GM23338 (cell line): ENCODE measurements at regions not wholly inside any gene's neighbourhood (a gene's known extent, or its start where the extent isn't known, plus 50 kb on each side); places are given as distances from the start of the nearest gene placed in this dataset.

Experiments
- ATAC-seq: fragments of 200-7000 bp; cut with Tn5 transposase; 3 replicates; pipeline ENCODE4 v1.9.1; 2020
- DNase-seq: peaks from one replicate; pipeline ENCODE4 v3.0.0-alpha.2; 2015; ENCODE audit warnings: low spot score
- H2AFZ ChIP-seq: fragments of 200-600 bp; sonication (generic); 2 replicates; pipeline ENCODE4 v1.8.0; 2016; ENCODE audit warnings: antibody characterized with exemption, mild to moderate bottlenecking, moderate library complexity
- H3F3A ChIP-seq: fragments of 200-600 bp; sonication (generic); replicated peaks from 2 replicates; pipeline ENCODE4 v1.8.0; 2017; ENCODE audit warnings: antibody characterized with exemption, mixed run types, low read depth
- H3K27ac ChIP-seq: fragments of 200-600 bp; sonication (generic); 2 replicates; pipeline ENCODE4 v1.6.1; 2016; ENCODE audit warnings: low read depth
- H3K27me3 ChIP-seq: fragments of 200-600 bp; sonication (generic); 2 replicates; pipeline ENCODE4 v1.8.0; 2016; ENCODE audit warnings: mild to moderate bottlenecking, mixed run types, moderate library complexity; ENCODE audit not compliant: insufficient read depth
- H3K36me3 ChIP-seq: fragments of 200-600 bp; sonication (generic); 2 replicates; pipeline ENCODE4 v1.8.0; 2016; ENCODE audit warnings: mild to moderate bottlenecking; ENCODE audit not compliant: insufficient read depth
- H3K4me1 ChIP-seq: fragments of 200-600 bp; sonication (generic); 2 replicates; pipeline ENCODE4 v1.8.0; 2016; ENCODE audit warnings: mild to moderate bottlenecking, moderate library complexity; ENCODE audit not compliant: insufficient read depth
- H3K4me2 ChIP-seq: fragments of 200-600 bp; sonication (generic); 2 replicates; pipeline ENCODE4 v1.7.1; 2017; ENCODE audit warnings: mixed run types
- H3K4me3 ChIP-seq: fragments of 200-600 bp; sonication (generic); 2 replicates; pipeline ENCODE4 v1.6.1; 2016; ENCODE audit warnings: mixed run types
- H3K79me2 ChIP-seq: fragments of 200-600 bp; sonication (generic); replicated peaks from 2 replicates; pipeline ENCODE4 v1.8.0; 2017; ENCODE audit warnings: mild to moderate bottlenecking; ENCODE audit not compliant: insufficient read depth
- H3K9me2 ChIP-seq: fragments of 200-600 bp; sonication (generic); 2 replicates; pipeline ENCODE4 v1.8.0; 2017; ENCODE audit not compliant: insufficient read depth
- H4K20me1 ChIP-seq: fragments of 200-600 bp; sonication (generic); replicated peaks from 2 replicates; pipeline ENCODE4 v1.8.0; 2017; ENCODE audit warnings: mild to moderate bottlenecking; ENCODE audit not compliant: insufficient read depth
- H3K27ac Mint-ChIP-seq: 2 replicates; pipeline ENCODE4 v1.8.0; 2020; ENCODE audit warnings: inconsistent platforms, mild to moderate bottlenecking, moderate library complexity, mixed read lengths
- H3K27me3 Mint-ChIP-seq: 3 replicates; pipeline ENCODE4 v1.8.0; 2022; ENCODE audit warnings: low read depth, mild to moderate bottlenecking, moderate library complexity, mixed read lengths, inconsistent platforms; ENCODE audit not compliant: insufficient read depth, poor library complexity
- H3K36me3 Mint-ChIP-seq: 3 replicates; pipeline ENCODE4 v1.8.0; 2021; ENCODE audit warnings: low read depth, mild to moderate bottlenecking, inconsistent platforms, moderate library complexity, mixed read lengths
- H3K4me1 Mint-ChIP-seq: 3 replicates; pipeline ENCODE4 v1.8.0; 2020; ENCODE audit warnings: mild to moderate bottlenecking, inconsistent platforms, mixed read lengths
- H3K4me3 Mint-ChIP-seq: 3 replicates; pipeline ENCODE4 v1.8.0; 2021; ENCODE audit warnings: moderate library complexity, mild to moderate bottlenecking, inconsistent platforms, mixed read lengths
- H3K9me3 Mint-ChIP-seq: 3 replicates; pipeline ENCODE4 v1.8.0; 2020; ENCODE audit warnings: moderate library complexity, mild to moderate bottlenecking, inconsistent platforms, mixed read lengths
- CREB1 ChIP-seq: fragments of 250-450 bp; sonication (Bioruptor Pico); IDR thresholded peaks from 2 replicates; pipeline ENCODE4 v1.5.0; 2020; ENCODE audit warnings: low read depth, mild to moderate bottlenecking, moderate library complexity
- CTCF ChIP-seq, 2 experiments: fragments of 200-600 bp in 1 of 2; sonication (generic) in 1 of 2; conservative IDR thresholded peaks; 2 replicates each; pipeline versions ENCODE4 v1.5.1 to v1.6.1; 2016 to 2017; ENCODE audit warnings: antibody characterized with exemption in 2 of 2, low read depth in 2 of 2, mild to moderate bottlenecking in 2 of 2, moderate library complexity in 1 of 2
- ETS1 ChIP-seq: IDR thresholded peaks from 2 replicates; pipeline ENCODE4 v1.6.1; 2016; ENCODE audit warnings: antibody characterized with exemption
- EZH2 ChIP-seq: fragments of 200-600 bp; sonication (generic); IDR thresholded peaks from one replicate; pipeline ENCODE4 v1.8.0; 2017; ENCODE audit warnings: antibody characterized with exemption, mild to moderate bottlenecking, low read depth; ENCODE audit not compliant: unreplicated experiment
- JUNB ChIP-seq: IDR thresholded peaks from one replicate; pipeline ENCODE4 v1.6.1; 2016; ENCODE audit warnings: antibody characterized with exemption; ENCODE audit not compliant: unreplicated experiment
- NANOG ChIP-seq: IDR thresholded peaks from 2 replicates; pipeline ENCODE4 v1.6.1; 2016; ENCODE audit warnings: antibody characterized with exemption, borderline replicate concordance
- POLR2AphosphoS5 ChIP-seq: IDR thresholded peaks from 2 replicates; pipeline ENCODE4 v1.6.1; 2016; ENCODE audit warnings: antibody characterized with exemption, low read depth
- REST ChIP-seq: IDR thresholded peaks from one replicate; pipeline ENCODE4 v1.6.1; 2018; ENCODE audit warnings: antibody characterized with exemption; ENCODE audit not compliant: unreplicated experiment
- STAT1 ChIP-seq: IDR thresholded peaks from one replicate; pipeline ENCODE4 v1.6.1; 2016; ENCODE audit warnings: antibody characterized with exemption; ENCODE audit not compliant: unreplicated experiment
- ZNF331 ChIP-seq: fragments of 250-450 bp; sonication (Bioruptor Pico); IDR thresholded peaks from 2 replicates; pipeline ENCODE4 v1.5.0; 2020; ENCODE audit warnings: low read depth, mild to moderate bottlenecking, moderate library complexity

GRCh38 chr1:61519631-61520030, 205.3 kb downstream of the TM2D1 start (continued):
- no peak for TF ChIP-seq REST
- TF ChIP-seq CTCF (conservative IDR thresholded peaks at IDR 0.05; ENCODE audit: low read depth in 2 of 2): no peak
- no peak for TF ChIP-seq POLR2AphosphoS5
- no peak for TF ChIP-seq STAT1
- no peak for TF ChIP-seq ZNF331
- no peak for TF ChIP-seq CREB1
- no peak for TF ChIP-seq EZH2

- Mint-ChIP-seq H3K27me3 (no peaks in the 10 kb centered on the region), H3K36me3 (no peaks in the 10 kb centered on the region), H3K4me3 (no peak overlapping the region), H3K4me1 (no peaks in the 10 kb centered on the region), H3K9me3 (no peaks in the 10 kb centered on the region), H3K27ac (no peak overlapping the region)
- Histone ChIP-seq H3K4me2 (no peak overlapping the region), H3K4me1 (no peaks in the 10 kb centered on the region), H3K9me2 (0 out of 2 replicates have a peak, but pooled peaks cover 4% of the 10 kb centered on the region), H3K79me2 (no peaks in the 10 kb centered on the region), H3K27me3 (no peaks in the 10 kb centered on the region), H3K36me3 (no peaks in the 10 kb centered on the region), H4K20me1 (no peaks in the 10 kb centered on the region), H2AFZ (no peak overlapping the region), H3F3A (no peaks in the 10 kb centered on the region), H3K27ac (no peak overlapping the region), H3K4me3 (no peak overlapping the region)
- ATAC-seq (no peak), DNase-seq (no peak)
- no peak for TF ChIP-seq JUNB
- TF ChIP-seq CREB1: no peak
- no peak for TF ChIP-seq EZH2
- no peak for TF ChIP-seq NANOG
- no peak for TF ChIP-seq ZNF331
- TF ChIP-seq ETS1: no peak
- TF ChIP-seq STAT1: no peak
- no peak for TF ChIP-seq REST
- TF ChIP-seq CTCF (conservative IDR thresholded peaks at IDR 0.05; ENCODE audit: low read depth in 2 of 2): no peak
- TF ChIP-seq POLR2AphosphoS5: no peak
Observed at GRCh38 chr1:61518670-61519400, 206.1 kb downstream of the TM2D1 start.
